ENCODE measurements at regions not wholly inside any gene's neighbourhood (a gene's known extent, or its start where the extent isn't known, plus 50 kb on each side); places are given as distances from the start of the nearest gene placed in this dataset.
"Not testable (repeated sequence)": the region's sequence is repeated elsewhere in the genome, so short reads cannot be mapped to it uniquely, and the experiment has no call there.

GRCh38 chr14:98931911-98932310 lies 340.1 kb downstream of the BCL11B start:
- CTCF ChIA-PET: no interaction called here

GRCh38 chr14:98932431-98933325 lies 339.3 kb downstream of the BCL11B start:
- POLR2A ChIA-PET: no interaction called here

More at GRCh38 chr14:98931911-98932310, 340.1 kb downstream of the BCL11B start:
- no peak overlapping the region for H3K27ac ChIP-seq (ENCODE audit: extremely low read depth, low read depth, low read length)
- no peak overlapping the region for H3K4me3 ChIP-seq (ENCODE audit: low read depth, low read length)
- TF ChIP-seq ZNF837 (tag by site-specific recombination; IDR thresholded peaks at IDR 0.05): no peak
- no peak for TF ChIP-seq TSHZ1 (tag by site-specific recombination; IDR thresholded peaks at IDR 0.05; ENCODE audit: borderline replicate concordance)
- TF ChIP-seq ZNF639 (tag by site-specific recombination; IDR thresholded peaks at IDR 0.05): no peak
- no peak for TF ChIP-seq PRDM10 (tag by site-specific recombination; IDR thresholded peaks at IDR 0.05)
- no peak for TF ChIP-seq HOXA7 (CRISPR knock-in tag; IDR thresholded peaks at IDR 0.05; ENCODE audit: borderline replicate concordance)
- POLR2A ChIA-PET: no interaction called here
- H3K36me3 ChIP-seq (ENCODE audit: control insufficient read depth in 2 of 2, insufficient read depth in 1 of 2, low read length in 2 of 2): no peaks in the 10 kb centered on the region
- H3K9me3 ChIP-seq (ENCODE audit: control insufficient read depth, insufficient read depth, low read depth, low read length): no peaks in the 10 kb centered on the region
- H3K4me1 ChIP-seq (ENCODE audit: control insufficient read depth, insufficient read depth, low read length): no peaks in the 10 kb centered on the region

GRCh38 chr14:98934569-98934968 lies 337.4 kb downstream of the BCL11B start:
- H3K4me3 ChIP-seq (ENCODE audit: low read depth, low read length); H3K36me3 ChIP-seq (ENCODE audit: control insufficient read depth in 2 of 2, insufficient read depth in 1 of 2, low read length in 2 of 2); H3K4me1 ChIP-seq (ENCODE audit: control insufficient read depth, insufficient read depth, low read length); H3K9me3 ChIP-seq (ENCODE audit: control insufficient read depth, insufficient read depth, low read depth, low read length); CTCF ChIA-PET; POLR2A ChIA-PET; H3K27ac ChIP-seq (ENCODE audit: extremely low read depth, low read depth, low read length): not testable (repeated sequence)

More at GRCh38 chr14:98932431-98933325, 339.3 kb downstream of the BCL11B start:
- Histone ChIP-seq H3K4me3 (ENCODE audit: low read depth, low read length) (no peak overlapping the region), H3K9me3 (ENCODE audit: control insufficient read depth, insufficient read depth, low read depth, low read length) (no peaks in the 10 kb centered on the region), H3K36me3 (ENCODE audit: control insufficient read depth in 2 of 2, insufficient read depth in 1 of 2, low read length in 2 of 2) (no peaks in the 10 kb centered on the region), H3K27ac (ENCODE audit: extremely low read depth, low read depth, low read length) (no peak overlapping the region), H3K4me1 (ENCODE audit: control insufficient read depth, insufficient read depth, low read length) (no peaks in the 10 kb centered on the region)
- CTCF ChIA-PET: no interaction called here
- no peak for TF ChIP-seq SP7 (tag by site-specific recombination; IDR thresholded peaks at IDR 0.05)
- TF ChIP-seq ZNF660 (tag by site-specific recombination; IDR thresholded peaks at IDR 0.05): no peak
- no peak for TF ChIP-seq ZNF600 (tag by site-specific recombination; IDR thresholded peaks at IDR 0.05)
- TF ChIP-seq ZNF24 (tag by site-specific recombination; IDR thresholded peaks at IDR 0.05): no peak
- TF ChIP-seq MYNN (tag by site-specific recombination; IDR thresholded peaks at IDR 0.05; ENCODE audit: borderline replicate concordance): no peak
- no peak for TF ChIP-seq TCF7L2 (IDR thresholded peaks at IDR 0.05; ENCODE audit: borderline replicate concordance, low read depth, low read length)
- TF ChIP-seq MZF1 (tag by site-specific recombination; IDR thresholded peaks at IDR 0.05; ENCODE audit: borderline replicate concordance): no peak
- no peak for TF ChIP-seq ZNF211 (tag by site-specific recombination; IDR thresholded peaks at IDR 0.05; ENCODE audit: low read depth)
- TF ChIP-seq ZNF624 (tag by site-specific recombination; IDR thresholded peaks at IDR 0.05): no peak
- no peak for TF ChIP-seq BCL11B (tag by site-specific recombination; IDR thresholded peaks at IDR 0.05; ENCODE audit: low read depth)
- no peak for TF ChIP-seq KLF10 (tag by site-specific recombination; IDR thresholded peaks at IDR 0.05)
